H1 (cell line): ENCODE measurements at regions not wholly inside any gene's neighbourhood (a gene's known extent, or its start where the extent isn't known, plus 50 kb on each side); places are given as distances from the start of the nearest gene placed in this dataset.

Experiments
- BCL11A ChIP-seq, 2 experiments: IDR thresholded peaks; one replicate each; pipeline ENCODE4 v1.6.1; 2011; ENCODE audit warnings: low read depth in 2 of 2, low read length in 2 of 2, mild to moderate bottlenecking in 2 of 2
- BRCA1 ChIP-seq: IDR thresholded peaks from 2 replicates; pipeline ENCODE4 v1.6.1; 2012; ENCODE audit warnings: low read depth, low read length, improper control_type of control experiment
- CEBPB ChIP-seq: IDR thresholded peaks from 2 replicates; pipeline ENCODE4 v1.6.1; 2012; ENCODE audit warnings: low read depth, low read length
- CHD1 ChIP-seq: IDR thresholded peaks from 2 replicates; pipeline ENCODE4 v1.6.1; 2012; ENCODE audit warnings: low read depth, low read length, improper control_type of control experiment
- CHD2 ChIP-seq: IDR thresholded peaks from 2 replicates; pipeline ENCODE4 v1.6.1; 2012; ENCODE audit warnings: low read length, improper control_type of control experiment
- EGR1 ChIP-seq: IDR thresholded peaks from 2 replicates; pipeline ENCODE4 v1.6.1; 2011; ENCODE audit warnings: low read depth, low read length, borderline replicate concordance
- EZH2 ChIP-seq: fragments of 200-600 bp; sonication (generic); IDR thresholded peaks from 2 replicates; pipeline ENCODE4 v1.7.1; 2012; ENCODE audit warnings: low read depth, mild to moderate bottlenecking, moderate library complexity, low read length, inconsistent platforms; ENCODE audit not compliant: severe bottlenecking
- HDAC2 ChIP-seq, 2 experiments: fragments of 300-600 bp in 1 of 2; sonication (generic) in 1 of 2; IDR thresholded peaks; 2 replicates each; pipeline ENCODE4 v1.6.1; 2011 to 2012; ENCODE audit warnings: low read depth in 2 of 2, low read length in 2 of 2, mild to moderate bottlenecking in 2 of 2, moderate library complexity in 2 of 2, borderline replicate concordance in 1 of 2, inconsistent platforms in 1 of 2
- NANOG ChIP-seq: IDR thresholded peaks from 2 replicates; pipeline ENCODE4 v1.6.1; 2011; ENCODE audit warnings: low read length, low read depth, mild to moderate bottlenecking, inconsistent platforms; ENCODE audit not compliant: insufficient read depth, poor library complexity, severe bottlenecking
- POLR2A ChIP-seq, 2 experiments: IDR thresholded peaks; 1 replicate in 1 of 2; 2 replicates in 1 of 2; pipeline ENCODE4 v1.6.1; 2011; ENCODE audit warnings: low read depth in 2 of 2, low read length in 2 of 2, mild to moderate bottlenecking in 2 of 2; ENCODE audit errors: control extremely low read depth in 1 of 2
- TAF7 ChIP-seq: optimal IDR thresholded peaks from 2 replicates; pipeline ENCODE3; 2011; ENCODE audit warnings: low read depth, mild to moderate bottlenecking, inconsistent platforms, low read length, moderate library complexity, borderline replicate concordance
- TF ChIP-seq, protein P1 (sequence below), 3 experiments: IDR thresholded peaks; 1 replicate in 2 of 3; 2 replicates in 1 of 3; pipeline versions ENCODE4 v1.5.1 to v1.6.1; 2011; ENCODE audit warnings: low read length in 3 of 3, mild to moderate bottlenecking in 3 of 3, inconsistent platforms in 2 of 3, low read depth in 1 of 3, moderate library complexity in 1 of 3; ENCODE audit not compliant: insufficient read depth in 1 of 3; ENCODE audit errors: control extremely low read depth in 1 of 3
- TF ChIP-seq, protein P2 (sequence below): IDR thresholded peaks from 2 replicates; pipeline ENCODE4 v1.6.1; 2012; ENCODE audit warnings: inconsistent platforms

- TF ChIP-seq, protein P1, sequence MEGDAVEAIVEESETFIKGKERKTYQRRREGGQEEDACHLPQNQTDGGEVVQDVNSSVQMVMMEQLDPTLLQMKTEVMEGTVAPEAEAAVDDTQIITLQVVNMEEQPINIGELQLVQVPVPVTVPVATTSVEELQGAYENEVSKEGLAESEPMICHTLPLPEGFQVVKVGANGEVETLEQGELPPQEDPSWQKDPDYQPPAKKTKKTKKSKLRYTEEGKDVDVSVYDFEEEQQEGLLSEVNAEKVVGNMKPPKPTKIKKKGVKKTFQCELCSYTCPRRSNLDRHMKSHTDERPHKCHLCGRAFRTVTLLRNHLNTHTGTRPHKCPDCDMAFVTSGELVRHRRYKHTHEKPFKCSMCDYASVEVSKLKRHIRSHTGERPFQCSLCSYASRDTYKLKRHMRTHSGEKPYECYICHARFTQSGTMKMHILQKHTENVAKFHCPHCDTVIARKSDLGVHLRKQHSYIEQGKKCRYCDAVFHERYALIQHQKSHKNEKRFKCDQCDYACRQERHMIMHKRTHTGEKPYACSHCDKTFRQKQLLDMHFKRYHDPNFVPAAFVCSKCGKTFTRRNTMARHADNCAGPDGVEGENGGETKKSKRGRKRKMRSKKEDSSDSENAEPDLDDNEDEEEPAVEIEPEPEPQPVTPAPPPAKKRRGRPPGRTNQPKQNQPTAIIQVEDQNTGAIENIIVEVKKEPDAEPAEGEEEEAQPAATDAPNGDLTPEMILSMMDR (IDR thresholded peaks at IDR 0.05; ENCODE audit: control extremely low read depth in 1 of 3, insufficient read depth in 1 of 3, low read depth in 1 of 3, low read length in 3 of 3) = no peak
- TF ChIP-seq BCL11A (IDR thresholded peaks at IDR 0.05; ENCODE audit: low read depth in 2 of 2, low read length in 2 of 2) (no peak), EGR1 (no peak), CHD2 (no peak), CEBPB (no peak), EZH2 (no peak), POLR2A (IDR thresholded peaks at IDR 0.05; ENCODE audit: control extremely low read depth in 1 of 2, low read depth in 2 of 2, low read length in 2 of 2) (no peak), NANOG (no peak), TAF7 (no peak), CHD1 (no peak), HDAC2 (IDR thresholded peaks at IDR 0.05; ENCODE audit: borderline replicate concordance in 1 of 2, low read depth in 2 of 2, low read length in 2 of 2) (no peak), BRCA1 (no peak)
- TF ChIP-seq, protein P2, sequence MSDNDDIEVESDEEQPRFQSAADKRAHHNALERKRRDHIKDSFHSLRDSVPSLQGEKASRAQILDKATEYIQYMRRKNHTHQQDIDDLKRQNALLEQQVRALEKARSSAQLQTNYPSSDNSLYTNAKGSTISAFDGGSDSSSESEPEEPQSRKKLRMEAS = no peak
Observed at GRCh38 chr10:30199376-30200016, 140.1 kb upstream of the JCAD start.
